ENCODE measurements at regions not wholly inside any gene's neighbourhood (a gene's known extent, or its start where the extent isn't known, plus 50 kb on each side); places are given as distances from the start of the nearest gene placed in this dataset.
"Not testable (repeated sequence)": the region's sequence is repeated elsewhere in the genome, so short reads cannot be mapped to it uniquely, and the experiment has no call there.

GRCh38 chr18:60247103-60247502, 125.5 kb downstream of the MC4R start:
- no peak for DNase-seq (ENCODE audit: low spot score in 2 of 2)
- intact Hi-C loops (cut with DNase I; ENCODE audit: low total_unique reads) = no loop called here
- TF ChIP-seq, protein P1, sequence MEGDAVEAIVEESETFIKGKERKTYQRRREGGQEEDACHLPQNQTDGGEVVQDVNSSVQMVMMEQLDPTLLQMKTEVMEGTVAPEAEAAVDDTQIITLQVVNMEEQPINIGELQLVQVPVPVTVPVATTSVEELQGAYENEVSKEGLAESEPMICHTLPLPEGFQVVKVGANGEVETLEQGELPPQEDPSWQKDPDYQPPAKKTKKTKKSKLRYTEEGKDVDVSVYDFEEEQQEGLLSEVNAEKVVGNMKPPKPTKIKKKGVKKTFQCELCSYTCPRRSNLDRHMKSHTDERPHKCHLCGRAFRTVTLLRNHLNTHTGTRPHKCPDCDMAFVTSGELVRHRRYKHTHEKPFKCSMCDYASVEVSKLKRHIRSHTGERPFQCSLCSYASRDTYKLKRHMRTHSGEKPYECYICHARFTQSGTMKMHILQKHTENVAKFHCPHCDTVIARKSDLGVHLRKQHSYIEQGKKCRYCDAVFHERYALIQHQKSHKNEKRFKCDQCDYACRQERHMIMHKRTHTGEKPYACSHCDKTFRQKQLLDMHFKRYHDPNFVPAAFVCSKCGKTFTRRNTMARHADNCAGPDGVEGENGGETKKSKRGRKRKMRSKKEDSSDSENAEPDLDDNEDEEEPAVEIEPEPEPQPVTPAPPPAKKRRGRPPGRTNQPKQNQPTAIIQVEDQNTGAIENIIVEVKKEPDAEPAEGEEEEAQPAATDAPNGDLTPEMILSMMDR (IDR thresholded peaks at IDR 0.05) = no peak
- TF ChIP-seq POLR2A (IDR thresholded peaks at IDR 0.05) = no peak
- H3K4me3 ChIP-seq (ENCODE audit: low read depth, poor library complexity, severe bottlenecking) = no peak overlapping the region
- WGBS, 2 donors = 38 to 49% methylated on average over 3 of the region's 3 CpGs

DNA sequence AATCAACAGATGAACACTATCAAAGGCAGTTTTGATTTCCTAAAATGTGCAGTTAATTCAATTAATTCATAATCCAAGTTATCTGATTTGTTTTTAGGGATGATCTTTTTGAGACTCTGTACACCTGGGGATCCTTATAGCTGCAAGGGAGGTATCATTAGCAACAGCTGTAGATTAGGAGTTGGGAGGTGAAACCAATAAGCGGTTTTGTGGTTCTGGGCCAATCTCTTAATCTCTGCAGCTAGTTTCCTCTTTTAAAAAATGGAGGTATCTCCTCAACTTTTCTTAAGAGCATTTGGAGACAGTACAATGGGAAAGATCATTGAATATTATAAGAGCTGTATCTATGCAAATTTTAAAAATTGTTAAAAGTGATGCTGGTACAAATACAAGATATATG, 126.0 kb downstream of the MC4R start:
- DNase-seq (ENCODE audit: low spot score in 2 of 2) = no peak
- H3K4me3 ChIP-seq (ENCODE audit: low read depth, poor library complexity, severe bottlenecking) = no peak overlapping the region
- intact Hi-C loops (cut with DNase I; ENCODE audit: low total_unique reads) = no loop called here
- TF ChIP-seq, protein P1 (IDR thresholded peaks at IDR 0.05) = no peak
- no peak for TF ChIP-seq POLR2A (IDR thresholded peaks at IDR 0.05)
- 63 to 71% methylated on average over 1 of the region's 1 CpG for WGBS, 2 donors

- 88 to 90% methylated on average over 5 of the region's 5 CpGs for WGBS, 2 donors
- no peak for DNase-seq (ENCODE audit: low spot score in 2 of 2)
- TF ChIP-seq, protein P1 (IDR thresholded peaks at IDR 0.05) = no peak
- TF ChIP-seq POLR2A (IDR thresholded peaks at IDR 0.05) = no peak
- intact Hi-C loops (cut with DNase I; ENCODE audit: low total_unique reads) = no loop called here
- H3K4me3 ChIP-seq (ENCODE audit: low read depth, poor library complexity, severe bottlenecking) = no peak overlapping the region
These were observed 127.5 kb downstream of the MC4R start for GRCh38 chr18:60245096-60245495.

DNA sequence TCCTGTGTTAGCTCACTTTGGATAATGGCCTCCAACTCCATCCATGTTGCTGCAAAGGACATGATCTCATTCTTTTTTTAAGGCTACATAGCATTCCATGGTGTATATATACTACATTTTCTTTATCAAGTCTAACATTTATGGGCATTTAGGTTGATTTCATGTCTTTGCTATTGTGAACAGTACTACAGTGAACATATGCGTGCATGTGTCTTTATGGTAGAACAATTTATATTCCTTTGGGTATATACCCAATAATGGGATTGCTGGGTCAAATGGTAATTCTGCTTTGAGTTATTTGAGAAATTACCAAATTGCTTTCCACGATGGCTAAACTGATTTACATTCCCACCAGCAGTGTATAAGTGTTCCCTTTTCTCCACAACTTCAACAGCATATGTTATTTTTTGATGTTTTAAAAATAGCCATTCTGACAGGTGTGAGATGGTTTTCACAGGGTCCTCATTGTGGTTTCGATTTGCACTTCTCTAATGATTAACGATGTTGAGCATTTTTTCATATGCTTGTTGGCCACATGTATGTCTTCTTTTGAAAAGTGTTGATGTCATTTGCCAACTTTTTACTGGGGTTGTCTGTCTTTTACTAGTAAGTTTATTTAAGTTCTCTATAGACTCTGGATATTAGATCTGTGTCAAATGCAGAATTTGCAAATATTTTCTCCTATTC, 133.4 kb downstream of the MC4R start:
- intact Hi-C loops (cut with DNase I; ENCODE audit: low total_unique reads); H3K4me3 ChIP-seq (ENCODE audit: low read depth, poor library complexity, severe bottlenecking); DNase-seq (ENCODE audit: low spot score in 2 of 2): not testable (repeated sequence)
- WGBS, 2 donors = 73 to 80% methylated on average over 4 of the region's 4 CpGs

DNA sequence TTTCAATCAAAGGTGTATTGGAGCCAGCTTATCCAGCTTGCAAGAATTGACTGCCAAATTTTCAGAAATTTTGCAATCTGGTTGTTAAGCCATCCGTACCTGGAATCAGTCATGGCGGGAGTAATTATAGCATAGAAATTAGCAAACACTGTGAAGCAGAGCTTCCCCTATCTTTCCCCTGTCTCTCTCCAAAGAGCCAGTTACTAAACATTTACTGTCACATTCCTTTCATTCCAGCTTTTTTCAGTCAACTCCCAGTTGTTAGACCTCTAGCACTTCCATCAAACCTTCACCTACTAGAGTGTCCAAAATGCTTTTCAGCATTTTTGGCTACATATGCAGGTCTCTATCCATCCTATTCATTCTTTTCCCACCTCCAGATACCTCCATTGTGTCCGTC, 137.4 kb downstream of the MC4R start:
- no peak for DNase-seq (ENCODE audit: low spot score in 2 of 2)
- intact Hi-C loops (cut with DNase I; ENCODE audit: low total_unique reads) = no loop called here
- TF ChIP-seq POLR2A (IDR thresholded peaks at IDR 0.05) = no peak
- TF ChIP-seq, protein P1 (IDR thresholded peaks at IDR 0.05) = no peak
- no peak overlapping the region for H3K4me3 ChIP-seq (ENCODE audit: low read depth, poor library complexity, severe bottlenecking)
- 63 to 75% methylated on average over 3 of the region's 3 CpGs for WGBS, 2 donors

DNA sequence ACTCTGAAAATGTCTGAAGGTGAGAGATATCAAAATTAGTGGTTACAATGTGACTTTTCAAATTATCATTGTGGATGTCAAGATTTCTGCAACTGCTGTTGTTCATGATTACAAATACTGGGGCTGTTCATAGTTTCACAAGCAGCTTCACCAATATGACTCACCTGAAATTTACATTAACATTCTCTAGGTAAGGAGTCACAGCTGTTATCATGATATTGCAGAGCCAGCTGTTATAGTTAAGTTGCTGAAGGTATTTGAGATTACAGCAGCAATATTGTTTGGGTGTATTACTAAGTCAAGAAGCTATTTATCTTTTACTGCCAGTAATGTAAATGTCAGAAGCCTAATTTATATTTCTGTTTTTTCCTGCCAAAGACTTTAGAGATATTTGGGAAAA, 140.0 kb downstream of the MC4R start:
- no peak overlapping the region for H3K4me3 ChIP-seq (ENCODE audit: low read depth, poor library complexity, severe bottlenecking)
- TF ChIP-seq, protein P1 (IDR thresholded peaks at IDR 0.05) = no peak
- TF ChIP-seq POLR2A (IDR thresholded peaks at IDR 0.05) = no peak
- no peak for DNase-seq (ENCODE audit: low spot score in 2 of 2)
- intact Hi-C loops (cut with DNase I; ENCODE audit: low total_unique reads) = no loop called here

All from lower leg skin (tissue), 4 donors.